Smooth muscle cell (in vitro differentiated cells): ENCODE measurements at regions not wholly inside any gene's neighbourhood (a gene's known extent, or its start where the extent isn't known, plus 50 kb on each side); places are given as distances from the start of the nearest gene placed in this dataset.

Experiments used
- DNase-seq: peaks from one replicate; lab custom pipeline; 2025; ENCODE audit not compliant: unreplicated experiment; lab: John Stamatoyannopoulos, UW
- H2AFZ ChIP-seq: fragments of 200-600 bp; sonication (generic); 2 replicates; pipeline ENCODE4 v1.6.0; 2016; ENCODE audit warnings: antibody characterized with exemption, low read depth, mild to moderate bottlenecking
- H3F3A ChIP-seq: fragments of 200-600 bp; sonication (generic); 2 replicates; pipeline ENCODE4 v1.6.0; 2017; ENCODE audit warnings: antibody characterized with exemption, low read depth
- H3K27ac ChIP-seq: fragments of 200-600 bp; sonication (generic); 2 replicates; pipeline ENCODE4 v1.5.1; 2016; ENCODE audit warnings: low read depth, mild to moderate bottlenecking
- H3K27me3 ChIP-seq: fragments of 200-600 bp; sonication (generic); 2 replicates; pipeline ENCODE4 v1.6.1; 2016; ENCODE audit warnings: low read depth, mild to moderate bottlenecking
- H3K36me3 ChIP-seq: fragments of 200-600 bp; sonication (generic); 2 replicates; pipeline ENCODE4 v1.5.1; 2016; ENCODE audit warnings: low read depth
- H3K4me1 ChIP-seq: fragments of 200-600 bp; sonication (generic); 2 replicates; pipeline ENCODE4 v1.5.1; 2016; ENCODE audit warnings: low read depth
- H3K4me2 ChIP-seq: fragments of 200-600 bp; sonication (generic); 2 replicates; pipeline ENCODE4 v1.6.0; 2016; ENCODE audit warnings: mild to moderate bottlenecking
- H3K4me3 ChIP-seq: fragments of 200-600 bp; sonication (generic); 2 replicates; pipeline ENCODE4 v1.5.1; 2016; ENCODE audit warnings: mild to moderate bottlenecking
- H3K79me2 ChIP-seq: fragments of 200-600 bp; sonication (generic); 2 replicates; pipeline ENCODE4 v1.6.0; 2016; ENCODE audit warnings: low read depth, mild to moderate bottlenecking
- H3K9ac ChIP-seq: fragments of 200-600 bp; sonication (generic); 2 replicates; pipeline ENCODE4 v1.6.0; 2016; ENCODE audit warnings: low read depth
- H3K9me3 ChIP-seq: fragments of 200-600 bp; sonication (generic); replicated peaks from 2 replicates; pipeline ENCODE4 v1.5.1; 2016; ENCODE audit warnings: low read depth
- H4K20me1 ChIP-seq: fragments of 200-600 bp; sonication (generic); 2 replicates; pipeline ENCODE4 v1.6.0; 2016; ENCODE audit warnings: low read depth
- WGBS: methylation state at CpG from one replicate; pipeline ENCODE4 v1.1.7; 2016; ENCODE audit warnings: low lambda C conversion rate; 5-methylcytosine and 5-hydroxymethylcytosine counted together
- TF ChIP-seq, protein P1 (sequence below): fragments of 200-600 bp; sonication (generic); IDR thresholded peaks from 2 replicates; pipeline ENCODE4 v1.5.1; 2017; ENCODE audit warnings: borderline replicate concordance, mild to moderate bottlenecking, antibody characterized with exemption; ENCODE audit not compliant: insufficient read depth, poor library complexity, severe bottlenecking

- TF ChIP-seq, protein P1, sequence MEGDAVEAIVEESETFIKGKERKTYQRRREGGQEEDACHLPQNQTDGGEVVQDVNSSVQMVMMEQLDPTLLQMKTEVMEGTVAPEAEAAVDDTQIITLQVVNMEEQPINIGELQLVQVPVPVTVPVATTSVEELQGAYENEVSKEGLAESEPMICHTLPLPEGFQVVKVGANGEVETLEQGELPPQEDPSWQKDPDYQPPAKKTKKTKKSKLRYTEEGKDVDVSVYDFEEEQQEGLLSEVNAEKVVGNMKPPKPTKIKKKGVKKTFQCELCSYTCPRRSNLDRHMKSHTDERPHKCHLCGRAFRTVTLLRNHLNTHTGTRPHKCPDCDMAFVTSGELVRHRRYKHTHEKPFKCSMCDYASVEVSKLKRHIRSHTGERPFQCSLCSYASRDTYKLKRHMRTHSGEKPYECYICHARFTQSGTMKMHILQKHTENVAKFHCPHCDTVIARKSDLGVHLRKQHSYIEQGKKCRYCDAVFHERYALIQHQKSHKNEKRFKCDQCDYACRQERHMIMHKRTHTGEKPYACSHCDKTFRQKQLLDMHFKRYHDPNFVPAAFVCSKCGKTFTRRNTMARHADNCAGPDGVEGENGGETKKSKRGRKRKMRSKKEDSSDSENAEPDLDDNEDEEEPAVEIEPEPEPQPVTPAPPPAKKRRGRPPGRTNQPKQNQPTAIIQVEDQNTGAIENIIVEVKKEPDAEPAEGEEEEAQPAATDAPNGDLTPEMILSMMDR = no peak
- no peaks in the 10 kb centered on the region for H3K4me1 ChIP-seq
- WGBS = 83% methylated on average over 1 of the region's 1 CpG
Observed at GRCh38 chr1:101507547-101507971, 270.7 kb downstream of the S1PR1 start.

GRCh38 chr1:101508913-101509312, 272.1 kb downstream of the S1PR1 start:
- Histone ChIP-seq H4K20me1 (no peaks in the 10 kb centered on the region), H3K4me2 (no peak overlapping the region), H3K27me3 (no peaks in the 10 kb centered on the region), H3K27ac (no peak overlapping the region), H3K4me1 (no peaks in the 10 kb centered on the region), H3K79me2 (no peaks in the 10 kb centered on the region), H2AFZ (no peak overlapping the region), H3K9me3 (no peaks in the 10 kb centered on the region), H3K4me3 (no peak overlapping the region), H3K36me3 (no peaks in the 10 kb centered on the region), H3K9ac (no peak overlapping the region), H3F3A (no peaks in the 10 kb centered on the region)
- no peak for DNase-seq
- TF ChIP-seq, protein P1 = no peak
- WGBS = 92% methylated on average over 2 of the region's 2 CpGs

More at GRCh38 chr1:101507547-101507971, 270.7 kb downstream of the S1PR1 start:
- Histone ChIP-seq H4K20me1 (no peaks in the 10 kb centered on the region), H3K36me3 (no peaks in the 10 kb centered on the region), H2AFZ (no peak overlapping the region), H3K9me3 (no peaks in the 10 kb centered on the region), H3K4me3 (no peak overlapping the region), H3K79me2 (no peaks in the 10 kb centered on the region), H3K27me3 (no peaks in the 10 kb centered on the region), H3K4me2 (no peak overlapping the region), H3K9ac (no peak overlapping the region), H3K27ac (no peak overlapping the region), H3F3A (no peaks in the 10 kb centered on the region)
- no peak for DNase-seq

- no peak overlapping the region for H3K4me3 ChIP-seq
- no peak overlapping the region for H2AFZ ChIP-seq
- no peaks in the 10 kb centered on the region for H3F3A ChIP-seq
- no peaks in the 10 kb centered on the region for H3K4me1 ChIP-seq
- no peaks in the 10 kb centered on the region for H3K79me2 ChIP-seq
- H3K4me2 ChIP-seq = no peak overlapping the region
- H3K27ac ChIP-seq = no peak overlapping the region
- WGBS = 94% methylated on average over 1 of the region's 1 CpG
- H3K9me3 ChIP-seq = no peaks in the 10 kb centered on the region
- H3K27me3 ChIP-seq = no peaks in the 10 kb centered on the region
- TF ChIP-seq, protein P1 = no peak
- no peaks in the 10 kb centered on the region for H3K36me3 ChIP-seq
- no peak for DNase-seq
- H4K20me1 ChIP-seq = no peaks in the 10 kb centered on the region
- no peak overlapping the region for H3K9ac ChIP-seq
Observed at GRCh38 chr1:101509370-101509769, 272.6 kb downstream of the S1PR1 start.

- DNase-seq = no peak
- Histone ChIP-seq H3K4me2 (no peak overlapping the region), H3K9me3 (no peaks in the 10 kb centered on the region), H3K79me2 (no peaks in the 10 kb centered on the region), H3K9ac (no peak overlapping the region), H3K27ac (no peak overlapping the region), H3K36me3 (no peaks in the 10 kb centered on the region), H3K4me1 (no peaks in the 10 kb centered on the region), H3F3A (no peaks in the 10 kb centered on the region), H4K20me1 (no peaks in the 10 kb centered on the region), H3K27me3 (no peaks in the 10 kb centered on the region), H2AFZ (no peak overlapping the region), H3K4me3 (no peak overlapping the region)
- TF ChIP-seq, protein P1 = no peak
- 90% methylated on average over 2 of the region's 2 CpGs for WGBS
Observed at GRCh38 chr1:101511202-101511891, 274.5 kb downstream of the S1PR1 start.
